GM18520 (cell line): ENCODE measurements at regions not wholly inside any gene's neighbourhood (a gene's known extent, or its start where the extent isn't known, plus 50 kb on each side); places are given as distances from the start of the nearest gene placed in this dataset.
"Not testable (repeated sequence)": the region's sequence is repeated elsewhere in the genome, so short reads cannot be mapped to it uniquely, and the experiment has no call there.

Experiments
- ATAC-seq: cut with Tn5 transposase; IDR thresholded peaks from one replicate; pipeline ENCODE4 v1.9.1; 2021; ENCODE audit not compliant: unreplicated experiment

DNA sequence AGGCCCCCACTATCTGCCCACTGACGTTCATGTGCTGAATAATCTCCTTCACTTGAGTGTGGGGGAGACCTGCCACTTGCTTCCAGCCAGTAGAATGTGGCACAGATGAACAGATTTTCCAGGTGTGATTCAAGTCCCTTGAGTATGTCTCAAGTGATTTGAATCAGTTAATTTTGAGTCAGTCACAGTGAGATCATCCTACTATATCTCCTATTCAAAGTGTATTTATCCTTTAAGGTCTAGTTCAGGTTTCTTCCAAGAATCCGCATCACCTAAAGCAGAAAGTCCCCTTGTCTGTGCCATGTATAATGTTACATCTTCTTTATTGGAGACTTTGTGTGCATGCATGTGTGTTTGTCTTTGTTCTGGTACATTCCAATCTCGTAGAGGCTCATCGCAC, 208.3 kb upstream of the DAB2 start:
- ATAC-seq = no peak

DNA sequence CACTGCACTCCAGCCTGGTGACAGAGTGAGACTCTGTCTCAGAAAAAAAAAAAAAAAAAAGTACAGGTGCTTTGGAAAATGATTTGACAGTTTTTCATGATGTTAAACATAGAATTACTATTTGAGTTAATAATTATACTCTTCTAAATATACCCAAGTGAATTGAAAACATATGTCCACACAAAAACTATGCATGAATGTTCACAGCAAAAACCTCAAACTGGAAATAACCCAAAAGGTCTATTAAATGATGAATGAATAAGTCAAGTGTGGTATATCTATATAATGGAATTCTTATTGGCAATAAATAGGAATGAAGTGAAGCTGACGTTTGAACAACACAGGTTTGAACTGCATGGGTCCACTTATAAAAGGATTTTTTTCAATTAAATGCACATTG, 207.2 kb upstream of the DAB2 start:
- no peak for ATAC-seq

DNA sequence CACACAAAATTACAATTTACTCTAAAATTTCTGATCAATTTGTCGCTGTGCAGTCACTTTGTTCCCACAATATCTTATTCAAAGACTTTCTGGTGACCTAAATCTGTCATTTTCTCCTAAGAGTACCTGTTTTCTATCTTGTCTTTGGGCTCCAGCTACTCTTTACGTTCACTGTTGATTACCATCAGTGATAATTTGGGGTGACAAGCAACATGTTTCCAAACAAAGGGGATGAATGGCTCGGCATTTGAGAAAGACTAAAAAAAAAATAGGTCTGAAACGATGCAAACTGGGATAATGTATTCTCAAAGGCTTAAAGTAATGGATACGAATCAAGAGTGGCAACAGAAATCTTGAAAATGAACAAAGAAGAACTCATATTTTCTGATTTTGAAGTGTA, 205.2 kb upstream of the DAB2 start:
- no peak for ATAC-seq

DNA sequence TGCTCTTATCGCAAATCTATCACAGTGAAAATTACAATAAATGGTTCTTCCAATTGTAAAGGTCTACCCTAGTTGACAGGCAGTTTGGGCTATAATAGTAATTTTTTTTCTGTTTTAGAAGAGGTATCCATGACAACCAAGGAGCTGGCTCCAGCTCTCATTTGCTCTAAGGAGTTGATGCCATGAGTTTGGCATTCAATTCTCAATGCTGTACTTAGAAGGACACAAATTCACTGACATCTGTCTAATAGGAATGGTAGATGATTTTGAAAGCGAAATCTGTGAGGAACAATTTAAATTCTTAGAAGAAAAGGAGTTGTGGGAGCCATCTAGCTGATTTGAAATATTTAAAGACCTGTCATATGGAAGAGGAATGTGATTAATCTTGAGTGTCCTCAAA, 203.6 kb upstream of the DAB2 start:
- no peak for ATAC-seq

DNA sequence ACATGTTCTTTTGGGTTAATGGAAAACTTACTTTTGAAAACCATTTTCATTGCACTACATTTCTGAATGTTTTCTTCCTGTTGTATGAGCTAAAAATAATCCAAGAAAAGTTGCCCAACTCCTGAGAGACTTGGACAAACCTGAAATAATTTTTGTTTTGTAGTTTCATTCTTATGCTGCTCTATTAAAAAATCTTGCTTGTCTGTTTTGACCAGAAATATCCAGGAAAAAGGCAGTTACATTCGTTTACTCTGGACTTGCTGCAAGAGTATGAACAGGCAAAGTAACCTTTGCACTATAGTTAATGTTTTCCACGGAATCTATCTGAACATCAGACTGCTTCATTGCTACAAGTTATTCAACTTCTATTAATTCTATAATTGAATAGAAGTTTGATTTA, 200.1 kb upstream of the DAB2 start:
- ATAC-seq = no peak

DNA sequence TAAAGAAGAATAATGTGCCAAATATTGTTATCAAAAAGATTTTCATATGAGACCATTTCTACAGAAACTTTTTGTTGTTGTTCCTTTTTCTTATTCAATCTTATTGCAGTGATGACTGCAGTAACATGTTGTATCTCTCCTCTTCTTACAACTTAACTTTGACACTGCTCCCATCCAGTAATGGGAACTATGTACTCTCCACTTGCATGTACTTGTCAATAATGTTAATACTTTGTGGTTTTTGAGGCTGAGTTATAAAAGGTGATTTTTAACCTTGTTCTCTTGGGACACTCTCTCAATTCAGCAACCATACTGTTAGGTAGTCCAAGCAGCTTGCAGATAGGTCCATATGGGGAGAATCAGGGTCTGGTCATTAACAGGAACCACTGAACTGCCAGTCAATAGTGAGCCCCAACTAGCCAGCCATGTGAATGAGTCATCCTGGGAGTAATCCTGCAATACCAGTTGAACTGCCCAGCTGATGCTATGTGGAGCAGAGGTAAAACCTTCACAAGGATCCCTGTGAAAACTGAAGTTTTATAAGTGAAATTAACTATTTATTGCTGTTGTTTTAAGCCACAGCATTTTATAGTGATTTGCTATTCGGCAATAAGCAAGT, 199.6 kb upstream of the DAB2 start:
- ATAC-seq = peak; percentile 53

DNA sequence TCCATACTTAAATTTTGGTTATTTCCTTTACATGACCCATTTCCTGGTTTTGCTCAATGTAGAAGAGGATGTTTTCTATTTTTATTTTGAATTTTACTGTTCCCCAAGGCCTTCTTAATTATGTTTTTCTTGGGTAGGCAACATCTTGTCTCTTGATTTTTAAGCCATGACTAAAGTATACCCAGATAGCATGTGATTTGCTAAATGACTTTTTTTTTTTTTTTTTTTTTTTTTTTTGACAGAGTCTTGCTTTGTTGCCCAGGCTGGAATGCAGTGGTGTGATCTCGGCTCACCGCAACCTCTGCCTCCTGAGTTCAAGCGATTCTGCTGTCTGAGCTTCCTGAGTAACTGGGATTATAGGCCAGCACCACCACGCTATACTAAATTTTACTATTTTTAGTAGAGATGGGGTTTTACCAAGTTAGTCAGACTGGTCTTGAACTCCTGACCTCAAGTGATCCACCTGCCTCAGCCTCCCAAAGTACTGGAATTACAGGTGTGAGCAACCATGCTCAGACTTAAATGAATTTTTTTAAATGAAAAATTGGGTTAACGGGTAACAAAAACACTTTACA, 198.6 kb upstream of the DAB2 start:
- ATAC-seq = no peak

DNA sequence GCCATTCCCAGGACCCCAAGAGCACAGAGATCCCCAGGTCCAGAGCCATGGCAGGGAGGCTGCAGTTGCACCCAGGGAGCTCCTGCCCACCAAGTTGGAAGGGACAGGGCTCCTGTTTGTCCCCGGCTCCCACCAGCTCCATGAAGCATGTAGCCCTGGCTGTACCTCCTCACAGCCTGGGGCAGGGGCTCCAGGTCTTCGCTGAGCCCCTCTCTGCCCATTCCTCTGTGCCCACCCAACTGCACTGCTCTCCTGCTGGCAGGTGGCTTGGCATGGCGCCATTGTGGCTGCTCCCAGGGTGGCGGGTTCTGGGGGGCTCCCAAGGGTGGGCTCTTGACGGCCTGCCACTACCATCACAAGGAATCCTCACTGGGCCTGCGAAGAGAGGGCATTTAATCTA, 197.5 kb upstream of the DAB2 start:
- no peak for ATAC-seq

DNA sequence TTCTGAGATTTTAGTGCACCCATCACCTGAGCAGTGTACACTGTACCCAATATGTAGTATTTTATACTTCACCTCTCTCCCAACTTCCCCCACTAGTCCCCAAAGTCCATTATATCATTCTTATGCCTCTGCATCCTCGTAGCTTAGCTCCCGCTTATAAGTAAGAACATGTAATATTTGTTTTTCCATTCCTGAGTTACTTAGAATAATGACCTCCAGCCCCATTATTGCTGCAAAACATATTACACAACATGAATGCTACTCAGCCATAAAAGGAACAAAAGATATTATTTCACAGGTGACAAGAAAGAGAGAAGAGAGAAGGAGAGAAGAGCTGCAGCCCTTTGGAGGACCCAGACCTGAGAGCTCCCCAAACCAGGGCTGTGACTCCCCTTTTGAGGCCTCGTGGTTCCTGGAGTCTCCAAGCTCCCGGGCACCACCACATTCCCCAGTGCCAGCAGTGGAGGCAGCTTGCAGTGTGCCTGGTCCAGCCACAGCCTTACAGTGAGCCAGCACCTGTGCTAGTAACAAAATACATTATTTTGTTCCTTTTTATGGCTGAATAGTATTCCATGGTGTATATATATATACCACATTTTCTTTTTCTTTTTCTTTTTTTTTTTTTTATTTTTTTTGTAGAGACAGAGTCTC, 194.5 kb upstream of the DAB2 start:
- no peak for ATAC-seq

DNA sequence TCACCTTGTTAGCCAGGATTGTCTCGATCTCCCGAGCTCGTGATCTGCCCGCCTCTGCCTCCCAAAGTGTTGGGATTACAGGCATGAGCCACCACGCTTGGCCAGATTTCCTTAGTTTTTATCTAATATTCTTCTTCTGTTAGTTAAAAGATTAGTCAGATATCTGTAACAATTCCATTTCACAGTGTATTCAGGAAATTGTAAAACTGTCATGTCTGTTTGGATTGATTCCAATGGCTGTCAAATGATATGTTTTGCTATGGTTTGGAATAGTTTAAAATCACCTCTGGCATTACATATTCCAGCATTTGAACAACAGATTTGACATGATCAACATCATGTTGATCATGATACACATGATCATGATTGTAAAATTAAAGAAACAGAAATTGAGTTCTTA, 193.6 kb upstream of the DAB2 start:
- no peak for ATAC-seq

DNA sequence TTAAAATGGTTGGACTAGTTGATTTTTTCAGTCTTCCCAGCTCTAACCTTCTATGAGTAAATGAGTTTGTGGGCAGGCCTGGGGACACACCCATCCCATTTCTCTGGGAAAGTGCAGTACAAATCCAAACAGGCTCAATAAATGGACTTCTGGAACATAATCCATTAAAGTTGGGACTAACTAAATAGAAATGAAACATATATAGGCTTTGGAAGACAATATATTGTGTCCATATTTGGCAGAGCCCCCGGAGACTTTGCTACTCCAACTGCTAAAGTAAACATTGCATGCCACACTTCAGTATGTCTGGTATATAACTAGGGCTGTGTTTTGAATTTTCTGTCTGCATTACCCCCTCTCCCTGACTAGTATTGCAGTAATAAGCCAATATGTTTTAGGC, 191.4 kb upstream of the DAB2 start:
- ATAC-seq = no peak

DNA sequence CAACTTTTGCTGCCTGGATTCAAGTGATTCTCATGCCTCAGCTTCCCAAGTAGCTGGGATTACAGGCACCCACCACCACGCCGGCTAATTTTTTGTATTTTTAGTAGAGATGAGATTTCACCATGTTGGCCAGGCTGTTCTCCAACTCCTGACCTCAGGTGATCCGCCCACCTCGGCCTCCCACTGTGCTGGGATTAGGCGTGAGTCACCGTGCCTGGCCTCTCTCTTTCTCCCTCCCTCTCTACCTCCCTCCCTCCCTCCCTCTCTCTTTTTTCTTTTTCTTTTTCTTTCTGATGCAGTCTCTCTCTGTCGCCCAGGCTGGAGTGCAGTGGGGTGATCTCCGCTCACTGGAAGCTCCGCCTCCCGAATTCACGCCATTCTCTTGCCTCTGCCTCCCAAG, 186.3 kb upstream of the DAB2 start:
- ATAC-seq = not testable (repeated sequence)

DNA sequence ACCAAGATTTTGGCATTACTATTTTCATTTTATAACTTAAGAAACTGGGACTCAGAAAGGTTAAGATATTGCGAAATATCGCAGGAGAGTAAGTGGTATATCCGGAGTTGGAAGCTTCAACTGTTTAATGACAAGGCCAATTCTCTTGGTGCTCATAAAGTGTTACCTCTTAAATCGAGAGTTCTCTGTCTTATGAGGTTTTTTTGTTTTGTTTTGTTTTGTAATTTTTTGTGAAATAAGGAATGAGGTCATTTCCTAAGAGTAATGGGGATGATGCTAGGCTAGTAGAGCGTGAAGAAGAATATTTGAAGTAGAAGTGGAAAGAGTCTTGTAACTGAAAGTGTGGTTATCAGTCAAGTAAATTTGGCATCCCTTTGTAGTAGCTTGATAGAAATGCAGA, 183.2 kb upstream of the DAB2 start:
- no peak for ATAC-seq

DNA sequence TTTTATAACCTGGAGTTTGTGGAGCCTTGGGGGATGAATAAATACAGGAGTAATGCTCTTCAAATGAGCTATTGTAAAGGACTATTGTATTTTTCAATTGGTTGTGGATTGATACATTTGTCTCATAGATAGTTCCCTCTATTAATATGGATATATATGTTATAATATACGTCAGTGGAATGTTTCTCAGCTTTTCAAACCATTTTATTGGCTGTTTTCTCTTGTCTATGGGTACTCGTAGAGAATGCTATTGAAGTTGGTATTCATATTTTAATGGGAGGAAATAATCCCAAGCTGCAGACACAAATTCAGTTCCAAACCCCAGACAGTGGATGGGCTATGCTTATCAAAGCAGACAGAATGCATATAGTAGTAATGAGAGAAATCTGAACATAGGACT, 181.8 kb upstream of the DAB2 start:
- no peak for ATAC-seq

DNA sequence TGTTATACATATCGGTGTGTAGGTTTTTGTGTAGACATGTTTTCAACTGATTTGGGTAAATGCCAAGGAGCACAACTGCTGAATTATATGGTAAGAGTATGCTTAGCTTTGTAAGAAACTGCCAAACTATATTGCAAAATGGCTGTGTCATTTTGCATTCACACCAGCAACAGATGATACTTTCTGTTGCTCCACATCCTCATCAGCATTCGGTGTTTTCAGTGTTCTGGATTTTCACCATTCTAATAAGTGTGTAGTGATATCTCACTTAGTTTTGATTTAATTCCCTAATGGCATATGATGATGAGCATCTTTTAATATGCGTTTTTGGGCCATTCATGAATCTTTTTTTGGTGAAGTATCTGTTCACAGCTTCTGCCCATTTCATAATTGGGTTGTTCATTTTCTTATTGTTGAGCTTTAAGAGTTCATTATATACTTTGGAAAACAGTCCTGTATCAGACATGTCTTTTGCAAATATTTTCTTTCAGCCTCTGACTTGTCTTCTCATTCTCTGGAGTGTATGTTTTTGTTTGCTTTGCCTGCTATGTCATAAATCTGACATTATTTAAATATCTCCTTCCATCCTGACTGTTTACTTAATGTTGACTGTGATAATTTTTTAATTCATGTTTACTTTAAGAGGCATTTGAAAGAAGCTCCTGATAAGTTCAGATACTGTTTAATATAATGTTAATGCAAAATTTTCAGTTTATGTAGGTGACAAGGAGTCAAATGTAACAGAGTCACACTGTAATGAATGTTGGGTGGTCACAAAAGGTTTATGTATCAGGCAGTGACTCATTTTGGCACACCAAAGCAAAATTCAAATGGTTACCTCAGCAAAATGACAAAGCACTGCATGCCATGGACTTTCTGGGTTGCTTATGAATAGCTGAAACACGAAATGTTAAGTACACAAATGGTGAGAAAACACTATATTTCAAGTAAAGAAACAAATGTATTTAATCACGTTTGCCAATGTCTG, 181.1 kb upstream of the DAB2 start:
- ATAC-seq = no peak

DNA sequence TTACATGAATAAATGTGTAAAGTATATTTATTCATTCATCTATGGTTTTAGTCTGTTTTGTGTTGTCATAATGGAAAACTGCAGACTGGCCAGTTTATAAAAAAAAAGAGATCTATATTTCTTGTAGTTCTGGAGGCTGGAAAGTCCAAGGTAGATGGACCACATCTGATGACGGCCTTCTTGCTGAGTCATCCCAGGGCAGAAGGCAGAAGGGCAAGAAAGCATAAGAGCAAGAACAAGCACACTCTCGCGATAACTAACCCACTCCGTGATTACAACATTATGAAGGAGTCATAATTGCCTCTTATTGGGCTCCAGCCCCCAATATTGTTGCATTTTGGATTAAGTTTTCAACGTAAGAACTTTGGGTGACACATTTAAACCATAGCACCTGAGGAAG, 180.4 kb upstream of the DAB2 start:
- no peak for ATAC-seq

DNA sequence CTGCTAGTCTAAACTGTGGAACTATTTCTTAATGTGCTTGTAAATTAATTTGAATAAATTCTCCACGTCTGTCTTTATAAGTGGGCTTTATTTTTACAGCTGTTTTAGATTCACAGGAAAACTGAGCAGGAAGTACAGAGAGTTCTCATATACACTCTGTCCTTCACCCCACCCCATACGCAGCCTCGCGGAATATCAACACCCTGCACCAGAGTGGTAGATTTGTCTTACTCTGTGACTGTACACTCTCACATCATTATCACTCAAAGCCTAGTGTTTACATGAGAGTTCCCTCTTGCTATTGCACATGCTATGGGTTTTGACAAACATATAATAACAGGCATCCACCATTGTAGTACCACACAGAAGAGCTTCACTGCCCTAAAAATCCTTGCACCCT, 179.7 kb upstream of the DAB2 start:
- no peak for ATAC-seq

DNA sequence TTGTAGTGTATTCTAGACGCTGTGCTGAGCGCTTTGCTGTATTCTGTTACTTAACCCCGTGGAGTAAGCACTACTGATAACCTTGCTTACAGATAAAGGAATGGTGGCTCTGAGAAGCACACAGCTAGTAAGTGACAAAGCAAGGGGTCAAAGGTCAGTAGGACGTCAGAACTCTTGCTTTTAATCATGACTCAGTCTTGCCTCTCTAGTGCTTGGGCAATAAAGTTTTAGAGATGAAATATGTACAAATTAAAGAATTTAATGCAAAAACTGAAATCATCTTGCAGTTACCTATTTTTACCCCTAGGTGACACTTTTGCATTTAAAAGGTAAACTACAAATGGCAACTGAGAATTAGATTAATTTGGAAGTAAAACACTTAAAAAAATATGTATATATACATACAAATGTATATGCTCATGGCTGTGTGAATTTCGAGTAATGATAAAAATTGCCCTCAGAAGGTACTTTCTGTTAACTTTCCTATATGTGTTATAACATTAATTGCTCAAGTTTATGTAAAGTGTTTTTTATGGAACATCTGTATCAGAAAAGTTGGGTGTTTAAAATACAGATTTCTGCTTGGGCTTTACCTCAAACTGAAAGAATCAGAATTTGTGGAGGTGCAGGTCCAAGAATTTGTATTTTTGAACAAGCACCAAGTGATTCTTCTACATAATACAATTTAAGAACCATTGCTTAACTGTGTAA, 175.1 kb upstream of the DAB2 start:
- no peak for ATAC-seq

DNA sequence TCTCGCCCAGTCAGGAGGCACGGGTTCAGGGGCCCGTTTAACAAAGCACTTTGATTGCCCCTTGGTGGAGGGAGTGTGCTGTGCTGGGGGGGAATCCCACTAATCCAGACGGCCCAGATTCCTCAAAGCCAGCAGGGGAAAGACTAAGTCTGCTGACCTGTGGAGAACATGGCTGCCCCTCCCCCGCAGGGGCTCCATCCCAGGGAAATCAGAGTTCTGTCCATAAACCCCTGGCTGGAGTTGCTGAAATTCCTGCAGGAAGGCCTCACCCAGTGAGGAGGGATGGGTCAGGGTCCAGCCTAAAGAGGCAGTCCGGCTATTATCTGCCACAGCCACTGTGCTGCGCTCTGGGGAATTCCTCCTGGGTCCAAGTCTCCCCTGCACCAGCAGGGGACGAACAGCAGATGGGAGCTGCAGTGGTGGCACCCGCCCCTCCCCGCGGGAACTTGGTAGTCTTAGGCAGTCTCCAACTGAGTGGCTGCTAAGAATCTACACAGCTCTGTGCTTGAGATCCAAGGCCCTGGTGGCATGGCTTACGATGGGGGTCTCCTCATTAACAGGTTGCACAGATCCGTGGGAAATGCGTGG, 174.0 kb upstream of the DAB2 start:
- no peak for ATAC-seq

DNA sequence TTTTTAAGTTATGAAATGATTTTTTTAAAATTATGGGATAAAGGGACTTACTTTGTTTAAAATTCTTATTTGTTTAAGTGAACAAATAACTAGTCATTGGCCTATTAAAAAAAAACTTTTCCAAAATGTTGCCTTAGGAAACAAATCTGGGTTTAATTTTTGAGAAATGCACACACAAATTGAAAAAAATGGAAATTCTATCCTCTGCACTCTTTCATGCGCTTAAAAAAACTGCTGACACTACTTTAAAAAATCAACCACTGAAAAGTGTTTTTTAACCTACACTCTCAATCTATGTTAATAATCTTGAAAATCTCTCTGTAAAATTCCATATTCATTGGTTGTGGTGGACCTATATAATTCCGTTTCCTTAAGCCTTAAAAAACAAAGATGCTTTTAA, 163.4 kb upstream of the DAB2 start:
- ATAC-seq = no peak

DNA sequence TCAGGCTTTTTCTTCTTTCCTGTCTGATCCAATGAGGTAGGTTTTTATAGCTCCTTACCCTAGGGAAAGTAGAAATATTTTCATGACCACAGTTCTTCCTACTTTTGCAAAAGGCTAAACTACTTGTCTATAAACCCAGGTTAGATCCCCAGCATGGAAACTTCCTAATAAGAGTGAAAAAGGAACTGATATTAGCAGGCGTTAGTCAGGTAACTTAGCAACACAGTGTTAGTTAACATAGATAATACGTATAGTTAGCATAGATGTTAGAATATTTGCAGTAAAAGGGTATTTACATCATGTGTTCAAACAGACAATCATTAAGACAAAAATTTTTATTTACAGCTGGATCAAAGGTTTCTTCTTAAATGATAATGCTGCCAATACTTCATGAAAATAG, 162.9 kb upstream of the DAB2 start:
- no peak for ATAC-seq
